Cardiac muscle cell (in vitro differentiated cells and primary cell): ENCODE measurements at regions not wholly inside any gene's neighbourhood (a gene's known extent, or its start where the extent isn't known, plus 50 kb on each side); places are given as distances from the start of the nearest gene placed in this dataset.

Source experiments
- DNase-seq, 2 donors: peaks; one replicate each; pipeline versions ENCODE4 v3.0.0 to v3.0.0-alpha.2; 2010 to 2017; ENCODE audit warnings: low read depth in 1 of 2, low spot score in 1 of 2
- H3K27ac ChIP-seq: fragments of 200-600 bp; sonication (generic); 2 replicates; pipeline ENCODE4 v1.5.1; 2016
- H3K27me3 ChIP-seq: fragments of 200-600 bp; sonication (generic); 2 replicates; pipeline ENCODE4 v1.6.0; 2016; ENCODE audit warnings: control low read depth
- H3K36me3 ChIP-seq: fragments of 200-600 bp; sonication (generic); 2 replicates; pipeline ENCODE4 v1.5.1; 2016; ENCODE audit warnings: control low read depth
- H3K4me1 ChIP-seq: fragments of 200-600 bp; sonication (generic); 2 replicates; pipeline ENCODE4 v1.8.1; 2017; ENCODE audit warnings: low read depth, mild to moderate bottlenecking, mixed run types
- H3K4me3 ChIP-seq: fragments of 200-600 bp; sonication (generic); 2 replicates; pipeline ENCODE4 v1.5.1; 2016; ENCODE audit warnings: mild to moderate bottlenecking
- H3K9me3 ChIP-seq: fragments of 200-600 bp; sonication (generic); 2 replicates; pipeline ENCODE4 v1.5.1; 2017; ENCODE audit warnings: low read depth, mild to moderate bottlenecking, control low read depth
- CTCF ChIP-seq: IDR thresholded peaks from 2 replicates; pipeline ENCODE4 v1.5.1; 2012; ENCODE audit warnings: low read depth, mild to moderate bottlenecking, low read length

GRCh38 chr13:34346626-34347025 is 528.7 kb downstream of the RFC3 start:
- no peak overlapping the region for H3K4me3 ChIP-seq
- no peak for TF ChIP-seq CTCF
- no peaks in the 10 kb centered on the region for H3K27me3 ChIP-seq
- no peak for DNase-seq
- no peak overlapping the region for H3K27ac ChIP-seq
- no peaks in the 10 kb centered on the region for H3K9me3 ChIP-seq
- H3K4me1 ChIP-seq: no peaks in the 10 kb centered on the region
- no peaks in the 10 kb centered on the region for H3K36me3 ChIP-seq

- H3K4me3 ChIP-seq: no peak overlapping the region
- no peak for DNase-seq
- H3K36me3 ChIP-seq: no peaks in the 10 kb centered on the region
- TF ChIP-seq CTCF: no peak
- no peak overlapping the region for H3K27ac ChIP-seq
- no peaks in the 10 kb centered on the region for H3K9me3 ChIP-seq
- no peaks in the 10 kb centered on the region for H3K4me1 ChIP-seq
- no peaks in the 10 kb centered on the region for H3K27me3 ChIP-seq
These were observed 530.0 kb downstream of the RFC3 start for GRCh38 chr13:34347784-34348573.

GRCh38 chr13:34349091-34349722 is 531.3 kb downstream of the RFC3 start:
- no peak overlapping the region for H3K4me3 ChIP-seq

GRCh38 chr13:34350671-34351070 is 532.7 kb downstream of the RFC3 start:
- no peak for DNase-seq
- Histone ChIP-seq H3K4me3 (no peak overlapping the region), H3K27me3 (no peaks in the 10 kb centered on the region), H3K27ac (no peak overlapping the region), H3K36me3 (no peaks in the 10 kb centered on the region), H3K9me3 (no peaks in the 10 kb centered on the region), H3K4me1 (no peaks in the 10 kb centered on the region)
- no peak for TF ChIP-seq CTCF

More at GRCh38 chr13:34349091-34349722, 531.3 kb downstream of the RFC3 start:
- H3K9me3 ChIP-seq: no peaks in the 10 kb centered on the region
- H3K4me1 ChIP-seq: no peaks in the 10 kb centered on the region
- peak in 1 of 2 donors; percentile 96 for DNase-seq
- no peaks in the 10 kb centered on the region for H3K36me3 ChIP-seq
- TF ChIP-seq CTCF: no peak
- no peaks in the 10 kb centered on the region for H3K27me3 ChIP-seq
- H3K27ac ChIP-seq: no peak overlapping the region

GRCh38 chr13:34351134-34351533 is 533.2 kb downstream of the RFC3 start:
- Histone ChIP-seq H3K4me1 (no peaks in the 10 kb centered on the region), H3K4me3 (no peak overlapping the region), H3K9me3 (no peaks in the 10 kb centered on the region), H3K27ac (no peak overlapping the region), H3K27me3 (no peaks in the 10 kb centered on the region), H3K36me3 (no peaks in the 10 kb centered on the region)
- TF ChIP-seq CTCF: no peak
- DNase-seq: no peak
